Activated naive CD4-positive, alpha-beta T cell (primary cell): ENCODE measurements at regions not wholly inside any gene's neighbourhood (a gene's known extent, or its start where the extent isn't known, plus 50 kb on each side); places are given as distances from the start of the nearest gene placed in this dataset.
"Not testable (repeated sequence)": the region's sequence is repeated elsewhere in the genome, so short reads cannot be mapped to it uniquely, and the experiment has no call there.

Source experiments
- DNase-seq, 4 experiments: peaks; one replicate each; lab custom pipeline; 2025; lab: John Stamatoyannopoulos, UW

GRCh38 chr3:72276806-72277205, 491.9 kb upstream of the PROK2 start:
- no peak for DNase-seq

GRCh38 chr3:72275331-72275751, 490.4 kb upstream of the PROK2 start:
- DNase-seq: no peak

- DNase-seq: no peak
Observed at GRCh38 chr3:72274493-72275330, 489.8 kb upstream of the PROK2 start.

- no peak for DNase-seq
Observed at GRCh38 chr3:72273615-72274014, 488.7 kb upstream of the PROK2 start.

- no peak for DNase-seq
Observed at GRCh38 chr3:72272356-72272755, 487.4 kb upstream of the PROK2 start.

- DNase-seq: no peak
Observed at GRCh38 chr3:72271923-72272322, 487.0 kb upstream of the PROK2 start.

GRCh38 chr3:72271216-72271615, 486.3 kb upstream of the PROK2 start:
- no peak for DNase-seq

GRCh38 chr3:72270730-72271129, 485.8 kb upstream of the PROK2 start:
- DNase-seq: no peak

- DNase-seq: no peak
Observed at GRCh38 chr3:72270072-72270681, 485.2 kb upstream of the PROK2 start.

GRCh38 chr3:72269475-72269874, 484.5 kb upstream of the PROK2 start:
- no peak for DNase-seq

GRCh38 chr3:72266921-72267524, 482.1 kb upstream of the PROK2 start:
- not testable (repeated sequence) for DNase-seq

- DNase-seq: no peak
Observed at GRCh38 chr3:72266016-72266370, 481.0 kb upstream of the PROK2 start.

- no peak for DNase-seq
Observed at GRCh38 chr3:72265256-72266015, 480.5 kb upstream of the PROK2 start.

- no peak for DNase-seq
Observed at GRCh38 chr3:72263223-72263990, 478.5 kb upstream of the PROK2 start.

- no peak for DNase-seq
Observed at GRCh38 chr3:72262736-72263135, 477.8 kb upstream of the PROK2 start.

GRCh38 chr3:72261566-72262564, 476.9 kb upstream of the PROK2 start:
- DNase-seq: no peak

GRCh38 chr3:72260588-72260910, 475.6 kb upstream of the PROK2 start:
- DNase-seq: no peak

- no peak for DNase-seq
Observed at GRCh38 chr3:72259755-72260587, 475.0 kb upstream of the PROK2 start.

GRCh38 chr3:72258361-72259141, 473.6 kb upstream of the PROK2 start:
- DNase-seq: no peak
